ENCODE measurements at regions not wholly inside any gene's neighbourhood (a gene's known extent, or its start where the extent isn't known, plus 50 kb on each side); places are given as distances from the start of the nearest gene placed in this dataset.
A peak's percentile ranks its signal among the peaks of the same experiment; 100 is the strongest.

DNA sequence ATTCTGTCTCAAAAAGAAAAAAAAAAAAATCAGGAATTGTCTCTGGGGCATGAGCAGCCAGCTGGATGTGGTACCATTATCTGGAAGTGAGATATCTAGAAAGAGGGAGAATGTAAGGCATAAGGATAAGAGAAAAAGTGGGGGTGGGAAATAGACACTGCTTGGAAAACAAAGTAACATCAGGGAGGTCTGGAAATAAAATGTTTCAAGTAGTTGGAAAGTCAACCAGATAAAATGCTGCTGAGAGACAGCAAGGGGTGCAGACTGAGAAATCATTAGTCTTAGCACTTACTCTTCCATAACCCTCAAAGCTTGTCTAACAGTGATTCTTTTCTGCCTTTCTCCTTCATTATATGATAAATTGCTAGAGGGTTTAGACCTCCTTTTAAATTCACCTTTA is 159.7 kb upstream of the TBL1XR1 start:
- ATAC-seq (no peak), FAIRE-seq (no peak), DNase-seq (ENCODE audit: low spot score) (no peak)
- ChIA-PET CTCF (ENCODE audit: low intra/inter-chr PET ratio, low total read pairs) (no interaction called here), POLR2A (interaction anchor here (1.0 to 1.4 kb wide), 3 partner anchors 14 to 159 kb away, joined by 3 to 5 read pairs (median 3); partner anchors contain the start of gene TBL1XR1)
- intact Hi-C loops (cut with micrococcal nuclease; ENCODE audit: unreplicated experiment), result loop anchor here (5.0 kb wide), 1 partner anchor 465 kb away; no protein-coding TSS in a partner anchor
- Histone ChIP-seq H3K9me3 (ENCODE audit: low read length) (no peaks in the 10 kb centered on the region), H3K4me1 (ENCODE audit: insufficient read depth, low read length) (peaks cover 64% of the 10 kb centered on the region), H3K27ac (ENCODE audit: extremely low read length, insufficient read depth, low read length) (peak overlapping the region; percentile 93), H2AFZ (ENCODE audit: low read length) (no peak overlapping the region), H3K79me2 (ENCODE audit: insufficient read depth, low read length) (no peaks in the 10 kb centered on the region), H3K4me2 (ENCODE audit: low read depth, low read length) (peak overlapping the region; percentile 95; the same call in 1 of the 2 replicates), H3K4me3 (replicated peaks in 1 of 3; ENCODE audit: insufficient read depth in 1 of 3, low read depth in 2 of 3, low read length in 3 of 3) (peak overlapping the region in 1 of 3 experiments; percentile 77; a peak in 1 of 6 replicates), H3K9ac (ENCODE audit: insufficient read depth, low read depth, low read length) (peak overlapping the region; percentile 84), H3K36me3 (replicated peaks in 1 of 2; ENCODE audit: control insufficient read depth in 1 of 2, insufficient read depth in 2 of 2, low read length in 2 of 2) (no peaks in the 10 kb centered on the region), H3K27me3 (ENCODE audit: control insufficient read depth in 1 of 2, insufficient read depth in 2 of 2, low read length in 2 of 2) (no peaks in the 10 kb centered on the region), H4K20me1 (ENCODE audit: insufficient read depth, low read length) (no peaks in the 10 kb centered on the region)
- in situ Hi-C loops (cut with HindIII; ENCODE audit: extremely low pct_ligation_motif_present, low pct_unique_long_range_greater_than_20kb), result loop anchor here (5.0 kb wide), 1 partner anchor 160 kb away; the partner anchor contains the start of gene TBL1XR1
- no peak for TF ChIP-seq ZFP82 (CRISPR knock-in tag; IDR thresholded peaks at IDR 0.05; ENCODE audit: borderline replicate concordance)
- no peak for TF ChIP-seq ARNT (IDR thresholded peaks at IDR 0.05)
- no peak for TF ChIP-seq HIVEP1 (CRISPR knock-in tag; IDR thresholded peaks at IDR 0.05)
- TF ChIP-seq EEA1 (CRISPR knock-in tag; IDR thresholded peaks at IDR 0.05; ENCODE audit: borderline replicate concordance), result no peak
- TF ChIP-seq, protein P1, sequence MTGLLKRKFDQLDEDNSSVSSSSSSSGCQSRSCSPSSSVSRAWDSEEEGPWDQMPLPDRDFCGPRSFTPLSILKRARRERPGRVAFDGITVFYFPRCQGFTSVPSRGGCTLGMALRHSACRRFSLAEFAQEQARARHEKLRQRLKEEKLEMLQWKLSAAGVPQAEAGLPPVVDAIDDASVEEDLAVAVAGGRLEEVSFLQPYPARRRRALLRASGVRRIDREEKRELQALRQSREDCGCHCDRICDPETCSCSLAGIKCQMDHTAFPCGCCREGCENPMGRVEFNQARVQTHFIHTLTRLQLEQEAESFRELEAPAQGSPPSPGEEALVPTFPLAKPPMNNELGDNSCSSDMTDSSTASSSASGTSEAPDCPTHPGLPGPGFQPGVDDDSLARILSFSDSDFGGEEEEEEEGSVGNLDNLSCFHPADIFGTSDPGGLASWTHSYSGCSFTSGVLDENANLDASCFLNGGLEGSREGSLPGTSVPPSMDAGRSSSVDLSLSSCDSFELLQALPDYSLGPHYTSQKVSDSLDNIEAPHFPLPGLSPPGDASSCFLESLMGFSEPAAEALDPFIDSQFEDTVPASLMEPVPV (CRISPR knock-in tag; IDR thresholded peaks at IDR 0.05), result no peak
- no peak for TF ChIP-seq GABPB1 (CRISPR knock-in tag; IDR thresholded peaks at IDR 0.05)
- TF ChIP-seq KAT8 (CRISPR knock-in tag; IDR thresholded peaks at IDR 0.05), result 0 out of 2 replicates have a peak, but pooled peaks have one; percentile 1
- TF ChIP-seq, protein P2, sequence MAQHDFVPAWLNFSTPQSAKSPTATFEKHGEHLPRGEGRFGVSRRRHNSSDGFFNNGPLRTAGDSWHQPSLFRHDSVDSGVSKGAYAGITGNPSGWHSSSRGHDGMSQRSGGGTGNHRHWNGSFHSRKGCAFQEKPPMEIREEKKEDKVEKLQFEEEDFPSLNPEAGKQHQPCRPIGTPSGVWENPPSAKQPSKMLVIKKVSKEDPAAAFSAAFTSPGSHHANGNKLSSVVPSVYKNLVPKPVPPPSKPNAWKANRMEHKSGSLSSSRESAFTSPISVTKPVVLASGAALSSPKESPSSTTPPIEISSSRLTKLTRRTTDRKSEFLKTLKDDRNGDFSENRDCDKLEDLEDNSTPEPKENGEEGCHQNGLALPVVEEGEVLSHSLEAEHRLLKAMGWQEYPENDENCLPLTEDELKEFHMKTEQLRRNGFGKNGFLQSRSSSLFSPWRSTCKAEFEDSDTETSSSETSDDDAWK (CRISPR knock-in tag; IDR thresholded peaks at IDR 0.05), result no peak
- 0 out of 2 replicates have a peak, but pooled peaks have one; percentile 5 for TF ChIP-seq ZNF614 (CRISPR knock-in tag; IDR thresholded peaks at IDR 0.05; ENCODE audit: borderline replicate concordance)
- no peak for TF ChIP-seq MEIS1 (CRISPR knock-in tag; IDR thresholded peaks at IDR 0.05; ENCODE audit: borderline replicate concordance)
- TF ChIP-seq TAF1 (CRISPR knock-in tag; IDR thresholded peaks at IDR 0.05), result no peak
- TF ChIP-seq, protein P3, sequence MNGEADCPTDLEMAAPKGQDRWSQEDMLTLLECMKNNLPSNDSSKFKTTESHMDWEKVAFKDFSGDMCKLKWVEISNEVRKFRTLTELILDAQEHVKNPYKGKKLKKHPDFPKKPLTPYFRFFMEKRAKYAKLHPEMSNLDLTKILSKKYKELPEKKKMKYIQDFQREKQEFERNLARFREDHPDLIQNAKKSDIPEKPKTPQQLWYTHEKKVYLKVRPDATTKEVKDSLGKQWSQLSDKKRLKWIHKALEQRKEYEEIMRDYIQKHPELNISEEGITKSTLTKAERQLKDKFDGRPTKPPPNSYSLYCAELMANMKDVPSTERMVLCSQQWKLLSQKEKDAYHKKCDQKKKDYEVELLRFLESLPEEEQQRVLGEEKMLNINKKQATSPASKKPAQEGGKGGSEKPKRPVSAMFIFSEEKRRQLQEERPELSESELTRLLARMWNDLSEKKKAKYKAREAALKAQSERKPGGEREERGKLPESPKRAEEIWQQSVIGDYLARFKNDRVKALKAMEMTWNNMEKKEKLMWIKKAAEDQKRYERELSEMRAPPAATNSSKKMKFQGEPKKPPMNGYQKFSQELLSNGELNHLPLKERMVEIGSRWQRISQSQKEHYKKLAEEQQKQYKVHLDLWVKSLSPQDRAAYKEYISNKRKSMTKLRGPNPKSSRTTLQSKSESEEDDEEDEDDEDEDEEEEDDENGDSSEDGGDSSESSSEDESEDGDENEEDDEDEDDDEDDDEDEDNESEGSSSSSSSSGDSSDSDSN (CRISPR knock-in tag; IDR thresholded peaks at IDR 0.05), result no peak
- no peak for TF ChIP-seq ZBTB42 (CRISPR knock-in tag; IDR thresholded peaks at IDR 0.05)
- no peak for TF ChIP-seq MBD4 (IDR thresholded peaks at IDR 0.05; ENCODE audit: borderline replicate concordance, low read length)
- TF ChIP-seq SIX1 (CRISPR knock-in tag; IDR thresholded peaks at IDR 0.05; ENCODE audit: borderline replicate concordance), result no peak
- TF ChIP-seq BRD4 (CRISPR knock-in tag; IDR thresholded peaks at IDR 0.05), result no peak
- BruUV-seq (replicated peaks), result no TSS peak
